COLO829 (cell line): ENCODE measurements at regions not wholly inside any gene's neighbourhood (a gene's known extent, or its start where the extent isn't known, plus 50 kb on each side); places are given as distances from the start of the nearest gene placed in this dataset.
A peak's percentile ranks its signal among the peaks of the same experiment; 100 is the strongest.

Experiments used
- DNase-seq: peaks from one replicate; pipeline ENCODE4 v3.0.0; 2012; ENCODE audit warnings: low spot score

- DNase-seq: no peak
Measured at GRCh38 chr16:73350707-73351452, 303.0 kb upstream of the ZFHX3 start.

DNA sequence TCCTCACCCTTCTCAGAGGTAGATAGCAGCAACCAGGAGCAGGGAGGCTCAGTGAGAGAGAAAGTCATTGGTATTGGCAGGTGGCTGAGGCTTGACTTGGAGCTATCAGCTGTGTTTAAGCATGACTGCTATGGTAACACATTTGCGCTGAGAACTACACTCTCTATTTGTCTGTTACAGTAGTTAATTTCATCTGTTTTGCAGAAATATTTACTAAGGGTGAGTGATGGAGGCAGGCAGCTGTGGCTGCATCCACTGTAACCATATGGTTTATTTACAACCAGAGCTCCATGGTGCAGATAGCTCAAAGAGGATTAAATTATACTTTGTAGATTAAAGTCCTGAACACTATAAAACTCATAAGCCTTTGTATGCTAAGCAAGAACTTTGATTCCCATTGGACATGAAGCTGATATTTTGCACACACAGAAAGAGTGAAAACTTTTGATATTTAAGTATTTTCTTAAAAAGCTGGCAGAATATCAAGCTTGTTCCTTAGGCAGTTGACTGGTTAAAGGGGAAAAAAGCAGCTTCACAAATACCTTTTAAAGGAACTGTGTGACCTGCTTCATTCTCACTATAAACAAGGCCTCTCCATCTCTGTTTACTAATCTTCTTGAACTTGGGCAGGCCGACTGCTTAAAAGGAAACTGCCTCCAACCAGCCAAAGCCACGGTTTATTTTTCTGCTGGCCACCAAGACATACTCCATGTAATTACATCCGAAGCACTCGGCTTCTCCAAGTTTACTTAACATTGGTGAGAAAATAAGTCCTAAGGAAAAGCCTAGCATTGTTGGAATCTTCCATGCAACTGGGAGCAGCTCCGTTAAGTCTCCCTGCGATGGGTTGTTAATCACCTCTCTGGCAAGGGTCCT is 299.8 kb upstream of the ZFHX3 start:
- DNase-seq: no peak

DNA sequence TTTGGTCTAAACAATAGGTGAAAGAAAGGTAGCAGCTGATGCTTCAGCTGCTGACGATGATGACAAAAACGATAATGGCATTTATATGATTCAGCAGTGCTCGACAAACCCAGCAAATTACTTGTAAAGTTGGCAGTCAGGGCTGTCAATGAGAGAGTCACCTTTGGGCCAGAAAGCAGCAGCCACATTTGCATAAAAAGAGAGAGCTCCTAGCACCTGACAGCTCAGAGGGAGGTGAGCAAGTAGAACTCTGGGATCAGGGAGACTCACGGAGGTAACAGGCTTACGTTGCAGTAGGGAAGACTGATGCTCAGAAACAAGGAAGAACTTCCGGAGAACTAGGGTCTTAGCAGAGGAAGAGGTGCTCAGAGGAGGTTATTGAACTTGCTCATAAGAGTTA is 291.9 kb upstream of the ZFHX3 start:
- no peak for DNase-seq

GRCh38 chr16:73337373-73338296 is 289.7 kb upstream of the ZFHX3 start:
- no peak for DNase-seq

DNA sequence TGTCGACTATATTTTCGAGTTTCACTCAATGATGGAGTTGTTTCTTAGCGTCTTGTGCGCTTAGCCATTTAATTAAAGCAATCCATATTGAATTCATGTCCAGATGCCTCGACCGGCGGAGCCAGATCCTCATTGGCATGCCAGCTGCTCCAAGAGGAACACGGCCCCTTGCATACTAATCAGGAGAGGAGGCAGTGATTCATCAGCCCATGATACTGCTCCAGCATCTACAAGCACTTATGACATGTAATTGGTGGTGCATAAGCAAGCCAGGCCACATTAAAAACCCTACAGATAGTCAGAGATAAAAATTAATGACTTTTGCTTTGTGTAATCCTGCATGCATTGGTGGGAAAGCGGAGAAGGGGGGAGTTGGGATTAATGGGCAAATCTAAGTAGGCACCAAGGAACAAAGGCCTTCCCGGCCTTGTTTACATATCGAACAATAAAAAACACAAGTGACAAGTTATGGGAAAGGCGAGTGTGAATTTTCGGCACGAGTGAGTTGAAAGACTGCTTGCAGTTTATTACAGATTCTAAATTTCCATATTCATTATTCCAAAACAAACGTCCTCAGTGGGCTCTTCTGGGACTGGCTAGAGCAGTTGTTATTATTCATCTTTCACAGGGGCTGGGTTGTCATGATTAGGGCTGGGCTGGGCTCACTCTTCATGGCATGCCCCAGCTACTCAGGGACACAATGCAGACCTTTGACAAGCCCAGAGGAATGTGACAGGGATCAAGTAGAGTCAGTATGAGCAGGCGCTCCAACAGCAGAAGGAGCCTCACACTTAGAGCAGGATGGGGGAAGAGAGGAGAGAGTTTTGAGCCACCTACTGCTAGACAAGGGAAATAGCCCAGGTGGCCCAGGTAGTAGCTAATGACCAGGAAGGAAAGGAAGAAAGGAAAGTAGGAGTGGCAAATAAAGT is 281.7 kb upstream of the ZFHX3 start:
- DNase-seq: peak; percentile 6

DNA sequence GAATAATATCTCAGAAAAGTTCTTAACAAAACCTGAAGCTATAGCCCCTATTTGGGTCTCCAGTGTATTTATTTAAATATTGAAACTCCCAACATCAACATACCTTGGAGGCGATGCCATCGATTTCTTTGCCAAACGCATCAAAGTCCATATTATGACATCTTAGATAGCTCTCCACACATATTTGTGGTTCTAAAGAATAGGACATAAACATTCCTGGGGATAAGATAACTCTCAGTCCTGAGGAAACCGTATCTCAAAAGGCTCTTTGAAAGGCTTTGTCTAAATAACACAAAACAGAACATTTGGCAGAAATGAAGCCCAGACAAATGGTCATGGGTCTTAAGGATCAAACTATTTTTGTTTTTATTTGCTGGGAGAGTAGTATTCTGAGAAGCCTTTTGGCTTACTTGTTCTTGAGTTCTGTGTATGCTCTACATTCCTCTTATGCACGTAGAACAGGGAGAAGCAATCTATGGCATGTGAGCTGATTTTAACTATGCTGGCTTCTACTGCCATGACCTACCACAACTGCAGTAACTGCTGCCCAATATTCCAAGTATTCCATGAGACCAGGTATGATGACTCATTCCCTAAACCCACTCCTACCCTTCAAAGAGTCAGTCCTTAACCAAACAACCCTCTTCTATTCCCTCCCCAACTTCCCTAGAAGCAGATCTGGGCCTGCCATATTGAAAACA is 279.0 kb upstream of the ZFHX3 start:
- DNase-seq: no peak

- DNase-seq: no peak
Measured at GRCh38 chr16:73326221-73326620, 278.3 kb upstream of the ZFHX3 start.

GRCh38 chr16:73323880-73324279 is 276.0 kb upstream of the ZFHX3 start:
- DNase-seq: no peak

DNA sequence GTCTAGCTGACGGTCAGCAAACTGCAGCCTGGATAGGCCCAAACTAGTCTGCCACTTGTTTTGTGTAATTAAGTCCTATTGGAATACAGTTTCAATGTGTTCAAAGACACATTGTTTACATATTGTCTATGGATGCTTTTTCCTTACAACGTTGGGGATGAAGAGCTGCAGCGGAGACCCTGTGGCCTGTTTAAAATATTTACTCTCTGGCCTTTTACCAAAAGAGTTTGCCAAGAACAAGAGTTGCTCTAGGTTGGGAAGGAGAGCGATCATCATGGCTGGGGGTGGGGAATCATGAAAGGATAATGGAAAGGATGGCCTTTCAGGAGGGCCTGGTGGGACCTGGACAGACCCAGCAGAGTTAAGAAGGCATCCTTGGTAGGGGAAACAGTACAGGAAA is 274.9 kb upstream of the ZFHX3 start:
- no peak for DNase-seq

DNA sequence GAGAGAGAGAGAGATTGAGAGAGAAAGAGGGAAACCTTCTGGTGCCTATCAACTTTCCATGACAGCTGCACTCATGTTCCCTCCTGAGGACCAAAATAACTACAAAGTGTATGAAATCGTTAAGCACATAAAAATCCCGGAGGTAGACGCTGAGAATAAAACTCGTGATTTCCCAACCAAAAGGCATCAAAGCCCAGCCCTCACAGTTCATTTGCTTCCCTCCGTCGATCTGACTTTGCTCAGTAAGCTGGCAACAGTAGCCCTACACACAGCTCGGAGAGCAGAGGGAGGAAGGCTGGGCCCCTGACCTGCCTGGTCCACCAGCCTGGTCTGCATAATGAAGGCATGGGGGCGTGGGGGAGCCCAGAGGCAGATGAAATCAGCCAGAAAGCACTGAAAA is 273.9 kb upstream of the ZFHX3 start:
- no peak for DNase-seq

DNA sequence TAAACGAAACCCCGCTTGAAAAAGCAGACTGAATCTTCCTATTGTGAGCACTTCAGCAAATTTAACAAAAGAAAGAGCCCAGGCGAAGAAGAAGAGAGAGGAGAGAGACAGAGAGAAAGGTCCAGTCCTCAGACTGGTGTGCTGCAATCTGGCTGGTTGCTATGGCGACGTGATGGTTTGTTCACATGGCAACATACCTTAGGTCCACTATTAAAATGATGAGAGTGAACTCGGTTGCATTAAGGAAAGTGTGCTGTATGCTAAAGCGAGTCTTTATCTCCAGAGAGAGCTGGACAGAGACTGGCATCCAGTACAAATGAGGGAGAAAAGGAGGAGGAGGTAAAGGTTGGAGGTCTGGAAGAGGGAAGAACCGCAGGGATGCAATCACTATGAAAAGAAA is 271.8 kb upstream of the ZFHX3 start:
- no peak for DNase-seq

DNA sequence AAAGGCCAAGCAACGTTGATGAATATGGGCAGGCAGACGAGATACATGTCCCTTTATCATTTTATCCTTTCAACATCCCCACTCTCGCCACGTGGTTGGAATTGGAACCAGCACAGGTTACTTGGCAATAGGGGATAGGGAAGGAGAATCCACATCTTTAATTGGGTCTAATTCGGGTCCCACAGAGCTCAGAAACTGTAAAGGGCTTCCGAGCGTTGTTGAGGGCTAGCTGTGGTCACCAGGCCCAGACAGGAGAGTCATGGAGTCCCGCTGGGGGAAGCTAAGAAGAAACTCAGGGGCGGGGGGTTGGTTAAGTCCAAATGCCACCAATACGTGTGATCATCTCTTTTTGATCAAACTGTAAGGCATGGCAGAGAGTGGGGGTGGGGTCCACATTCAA is 271.3 kb upstream of the ZFHX3 start:
- DNase-seq: no peak

- DNase-seq: no peak
Measured at GRCh38 chr16:73317321-73317857, 269.5 kb upstream of the ZFHX3 start.

GRCh38 chr16:73315645-73316044 is 267.7 kb upstream of the ZFHX3 start:
- no peak for DNase-seq

GRCh38 chr16:73313950-73314349 is 266.0 kb upstream of the ZFHX3 start:
- DNase-seq: no peak

DNA sequence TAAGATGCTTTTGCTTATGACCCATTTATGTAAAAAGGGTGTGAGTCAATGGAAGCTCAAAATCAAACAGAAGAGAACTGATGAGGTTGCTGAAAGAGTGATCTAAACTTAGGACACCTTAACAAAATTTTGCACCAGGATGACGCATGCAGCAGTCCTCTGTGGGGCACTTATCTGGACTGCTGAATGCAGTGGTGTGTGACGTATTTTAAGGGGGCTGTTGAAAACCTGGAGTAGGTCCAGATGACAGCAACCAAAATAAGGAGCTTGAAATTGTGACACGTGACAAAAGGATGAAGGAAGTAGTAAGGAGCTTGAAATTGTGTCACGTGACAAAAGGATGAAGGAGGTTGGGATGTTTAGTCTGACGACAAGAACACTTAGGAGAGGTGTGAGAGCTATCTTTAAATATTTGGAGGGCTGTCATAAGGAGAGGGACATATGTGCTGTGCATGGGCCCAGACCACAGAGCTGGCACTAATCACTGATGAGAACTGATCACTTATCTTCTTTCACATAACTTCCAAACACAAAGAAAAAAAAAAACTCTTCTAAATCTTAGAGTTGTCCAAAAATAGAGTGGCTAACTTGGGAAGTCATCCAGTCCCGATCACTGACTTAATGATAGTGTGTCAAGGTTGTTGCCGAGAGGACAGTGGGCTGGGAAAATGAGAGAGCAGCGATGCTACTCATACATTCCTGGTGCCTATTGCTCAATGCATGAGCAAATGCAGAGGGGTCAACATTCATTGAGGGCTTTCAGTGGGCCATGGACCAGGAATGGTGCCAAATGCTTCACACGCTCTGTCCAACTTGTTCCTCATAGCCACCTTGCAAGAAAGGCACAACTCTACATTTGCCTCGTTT is 264.2 kb upstream of the ZFHX3 start:
- DNase-seq: no peak

DNA sequence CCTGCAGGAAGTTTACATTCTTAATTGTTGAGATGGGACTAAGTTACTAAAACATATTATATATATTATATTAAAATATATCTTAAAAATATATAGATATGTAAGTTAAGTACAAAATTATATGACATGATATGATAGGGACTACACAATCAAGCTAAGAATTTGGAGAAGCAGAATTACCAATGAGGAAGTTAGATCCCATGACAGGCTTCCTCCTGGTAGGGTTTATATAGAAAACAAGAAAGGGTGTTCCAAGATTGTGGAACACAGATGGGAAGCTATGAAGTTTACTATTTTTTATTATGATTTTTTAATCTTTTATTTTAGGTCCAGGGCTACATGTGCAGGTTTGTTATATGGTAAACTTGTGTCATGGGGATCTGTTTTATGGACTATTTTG is 260.8 kb upstream of the ZFHX3 start:
- no peak for DNase-seq

GRCh38 chr16:73306901-73307413 is 259.0 kb upstream of the ZFHX3 start:
- DNase-seq: no peak
